ENCODE measurements at regions not wholly inside any gene's neighbourhood (a gene's known extent, or its start where the extent isn't known, plus 50 kb on each side); places are given as distances from the start of the nearest gene placed in this dataset.
A peak's percentile ranks its signal among the peaks of the same experiment; 100 is the strongest.

DNA sequence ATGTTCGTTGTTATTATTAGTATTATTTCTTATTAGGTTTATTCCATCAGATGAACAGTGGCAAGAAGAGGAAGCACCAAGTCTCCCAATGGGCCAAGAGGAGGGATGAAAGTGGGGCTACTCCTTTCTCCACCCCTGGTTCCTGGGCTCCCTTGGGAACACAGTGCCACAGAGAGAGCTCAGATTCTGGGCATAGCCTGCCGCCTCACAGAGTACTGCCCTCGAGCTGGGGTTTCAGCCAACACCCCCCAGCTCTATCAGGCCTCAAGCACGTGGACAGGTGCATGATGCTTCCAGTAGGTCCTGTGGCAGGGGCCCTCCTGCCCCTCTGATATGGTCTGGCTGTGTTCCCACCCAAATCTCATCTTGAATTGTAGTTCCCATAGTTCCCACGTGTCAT lies 103.6 kb upstream of the RNF32 start:
- FAIRE-seq (no peak), DNase-seq (ENCODE audit: insufficient read length, low spot score) (no peak)
- TF ChIP-seq CTCF (IDR thresholded peaks at IDR 0.05; ENCODE audit: insufficient read depth, missing control alignments): no peak

- peak; percentile 1 for TF ChIP-seq CTCF (IDR thresholded peaks at IDR 0.05; ENCODE audit: insufficient read depth, missing control alignments)
- no peak for FAIRE-seq
- no peak for DNase-seq (ENCODE audit: insufficient read length, low spot score)
Observed at GRCh38 chr7:156534925-156535324, 105.6 kb upstream of the RNF32 start.

DNA sequence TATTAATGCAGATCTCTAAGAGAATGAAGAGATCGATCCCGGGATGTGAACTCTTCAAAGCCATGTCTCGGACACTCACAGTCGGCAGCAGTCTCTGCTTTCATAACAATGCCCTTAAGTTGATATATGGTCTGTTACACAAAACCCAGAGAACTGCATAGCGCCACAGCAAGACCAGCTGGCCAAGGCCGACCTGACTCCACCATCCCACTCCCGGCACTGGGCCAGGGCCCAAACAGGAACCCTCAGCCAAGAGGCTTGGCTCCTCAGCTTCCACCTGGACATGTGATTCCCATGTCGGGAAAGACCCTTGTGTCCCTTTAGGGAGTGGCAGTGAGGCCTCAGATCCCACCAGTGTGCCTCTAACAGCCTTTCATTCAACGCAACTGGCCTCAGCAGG lies 106.6 kb upstream of the RNF32 start:
- FAIRE-seq (no peak), DNase-seq (ENCODE audit: insufficient read length, low spot score) (no peak)
- TF ChIP-seq CTCF (IDR thresholded peaks at IDR 0.05; ENCODE audit: insufficient read depth, missing control alignments): no peak

DNA sequence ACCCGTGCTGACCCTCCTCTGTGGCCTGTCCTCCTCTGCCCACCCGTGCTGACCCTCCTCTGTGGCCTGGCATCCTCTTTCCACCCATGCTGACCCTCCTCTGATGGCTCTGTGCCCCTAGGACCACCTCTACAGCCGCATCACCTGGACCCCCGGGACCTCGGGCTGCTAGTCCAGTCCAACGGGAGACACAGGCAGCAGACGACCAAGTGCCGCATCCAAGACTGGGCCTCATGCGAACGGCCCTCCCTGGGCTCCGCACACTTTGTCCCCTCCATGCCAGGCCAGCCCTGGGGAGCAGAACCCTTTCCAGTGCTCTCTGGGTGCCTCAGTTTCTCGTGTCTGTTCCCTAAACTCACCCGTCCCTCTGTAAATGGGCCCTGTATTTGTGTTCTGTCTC lies 107.2 kb upstream of the RNF32 start:
- TF ChIP-seq CTCF (IDR thresholded peaks at IDR 0.05; ENCODE audit: insufficient read depth, missing control alignments): no peak
- FAIRE-seq: no peak
- DNase-seq (ENCODE audit: insufficient read length, low spot score): no peak

GRCh38 chr7:156532016-156532602 lies 108.5 kb upstream of the RNF32 start:
- DNase-seq (ENCODE audit: insufficient read length, low spot score) (no peak), FAIRE-seq (no peak)
- TF ChIP-seq CTCF (IDR thresholded peaks at IDR 0.05; ENCODE audit: insufficient read depth, missing control alignments): no peak

- no peak for FAIRE-seq
- DNase-seq (ENCODE audit: insufficient read length, low spot score): no peak
- TF ChIP-seq CTCF (IDR thresholded peaks at IDR 0.05; ENCODE audit: insufficient read depth, missing control alignments): no peak
Observed at GRCh38 chr7:156529956-156530355, 110.6 kb upstream of the RNF32 start.

- FAIRE-seq (no peak), DNase-seq (ENCODE audit: insufficient read length, low spot score) (no peak)
- TF ChIP-seq CTCF (IDR thresholded peaks at IDR 0.05; ENCODE audit: insufficient read depth, missing control alignments): no peak
Observed at GRCh38 chr7:156527458-156527890, 113.1 kb upstream of the RNF32 start.

Data from D721Med (cell line).